Endodermal cell (in vitro differentiated cells): ENCODE measurements at regions not wholly inside any gene's neighbourhood (a gene's known extent, or its start where the extent isn't known, plus 50 kb on each side); places are given as distances from the start of the nearest gene placed in this dataset.

Experiments
- DNase-seq: peaks from one replicate; pipeline ENCODE4 v3.0.0-alpha.2; 2017
- H3K27ac ChIP-seq: 2 replicates; pipeline ENCODE4 v1.5.1; 2013; ENCODE audit warnings: mild to moderate bottlenecking, low read depth, low read length, moderate library complexity
- H3K27me3 ChIP-seq: 2 replicates; pipeline ENCODE4 v1.6.1; 2013; ENCODE audit warnings: mild to moderate bottlenecking, low read length, moderate library complexity; ENCODE audit not compliant: insufficient read depth, control insufficient read depth, poor library complexity, severe bottlenecking
- H3K36me3 ChIP-seq: 2 replicates; pipeline ENCODE4 v1.7.0; 2013; ENCODE audit warnings: mild to moderate bottlenecking, low read length, moderate library complexity; ENCODE audit not compliant: control insufficient read depth, insufficient read depth
- H3K4me1 ChIP-seq: one replicate; pipeline ENCODE4 v1.7.0; 2013; ENCODE audit warnings: low read length; ENCODE audit not compliant: control insufficient read depth, insufficient read depth
- H3K4me3 ChIP-seq: 2 replicates; pipeline ENCODE4 v1.5.1; 2013; ENCODE audit warnings: mild to moderate bottlenecking, low read length, moderate library complexity
- H3K9ac ChIP-seq: 2 replicates; pipeline ENCODE4 v1.6.1; 2013; ENCODE audit warnings: mild to moderate bottlenecking, low read length, moderate library complexity; ENCODE audit not compliant: poor library complexity, severe bottlenecking; ENCODE audit errors: extremely low read depth
- H3K9me3 ChIP-seq: 2 replicates; pipeline ENCODE4 v1.6.1; 2013; ENCODE audit warnings: mild to moderate bottlenecking, low read length, moderate library complexity; ENCODE audit not compliant: control insufficient read depth
- H3K27ac Mint-ChIP-seq: 2 replicates; pipeline ENCODE4 v1.8.0; 2020; ENCODE audit warnings: mixed read lengths
- H3K27me3 Mint-ChIP-seq: 2 replicates; pipeline ENCODE4 v1.8.0; 2021; ENCODE audit warnings: mild to moderate bottlenecking, mixed read lengths; ENCODE audit not compliant: insufficient read depth
- H3K36me3 Mint-ChIP-seq: 2 replicates; pipeline ENCODE4 v1.8.0; 2020; ENCODE audit warnings: low read depth, mixed read lengths
- H3K4me1 Mint-ChIP-seq: 2 replicates; pipeline ENCODE4 v1.8.0; 2020; ENCODE audit warnings: mixed read lengths
- H3K4me3 Mint-ChIP-seq: 2 replicates; pipeline ENCODE4 v1.8.0; 2020; ENCODE audit warnings: mild to moderate bottlenecking, moderate library complexity, mixed read lengths
- H3K9me3 Mint-ChIP-seq: 2 replicates; pipeline ENCODE4 v1.8.0; 2020; ENCODE audit warnings: mild to moderate bottlenecking, mixed read lengths
- CTCF ChIP-seq: fragments of 200-600 bp; sonication (generic); conservative IDR thresholded peaks from 2 replicates; pipeline ENCODE4 v1.5.0; 2021; ENCODE audit warnings: antibody characterized with exemption, mild to moderate bottlenecking
- WGBS, 2 experiments: methylation state at CpG; one replicate each; pipeline versions ENCODE4 v1.1.5 to v1.1.7; 2013; ENCODE audit warnings: missing lambda C conversion rate in 2 of 2, mixed read lengths in 1 of 2; ENCODE audit not compliant: insufficient coverage in 1 of 2, insufficient read length in 1 of 2; 5-methylcytosine and 5-hydroxymethylcytosine counted together

- H3K4me1 ChIP-seq: no peaks in the 10 kb centered on the region
- H3K27me3 ChIP-seq: no peaks in the 10 kb centered on the region
- H3K9ac ChIP-seq: no peak overlapping the region
- no peak overlapping the region for H3K4me3 Mint-ChIP-seq
- no peak overlapping the region for H3K27ac Mint-ChIP-seq
- no peak overlapping the region for H3K27ac ChIP-seq
- no peaks in the 10 kb centered on the region for H3K36me3 ChIP-seq
- H3K27me3 Mint-ChIP-seq: no peaks in the 10 kb centered on the region
- H3K4me3 ChIP-seq: no peak overlapping the region
- no peaks in the 10 kb centered on the region for H3K9me3 ChIP-seq
- H3K36me3 Mint-ChIP-seq: no peaks in the 10 kb centered on the region
- no peak for TF ChIP-seq CTCF
- no peaks in the 10 kb centered on the region for H3K4me1 Mint-ChIP-seq
- DNase-seq: no peak
- no peaks in the 10 kb centered on the region for H3K9me3 Mint-ChIP-seq
- 94 to 97% methylated on average over 8 to 9 of the region's 9 CpGs for WGBS, 2 experiments
These were observed 107.5 kb upstream of the KIF5B start for GRCh38 chr10:32163762-32164148.

- H3K4me3 Mint-ChIP-seq: no peak overlapping the region
- H3K9me3 Mint-ChIP-seq: no peaks in the 10 kb centered on the region
- DNase-seq: no peak
- H3K9me3 ChIP-seq: no peaks in the 10 kb centered on the region
- H3K36me3 Mint-ChIP-seq: no peaks in the 10 kb centered on the region
- no peak overlapping the region for H3K9ac ChIP-seq
- H3K27me3 ChIP-seq: no peaks in the 10 kb centered on the region
- no peaks in the 10 kb centered on the region for H3K27me3 Mint-ChIP-seq
- no peaks in the 10 kb centered on the region for H3K4me1 ChIP-seq
- 80 to 93% methylated on average over 8 to 10 of the region's 10 CpGs for WGBS, 2 experiments
- H3K27ac ChIP-seq: no peak overlapping the region
- H3K36me3 ChIP-seq: no peaks in the 10 kb centered on the region
- no peaks in the 10 kb centered on the region for H3K4me1 Mint-ChIP-seq
- H3K4me3 ChIP-seq: no peak overlapping the region
- no peak overlapping the region for H3K27ac Mint-ChIP-seq
- TF ChIP-seq CTCF: no peak
These were observed 107.0 kb upstream of the KIF5B start for GRCh38 chr10:32163071-32163761.

- H3K4me1 ChIP-seq: no peaks in the 10 kb centered on the region
- no peak overlapping the region for H3K27ac ChIP-seq
- no peaks in the 10 kb centered on the region for H3K4me1 Mint-ChIP-seq
- H3K9me3 Mint-ChIP-seq: no peaks in the 10 kb centered on the region
- no peaks in the 10 kb centered on the region for H3K27me3 Mint-ChIP-seq
- 87 to 94% methylated on average over 4 to 8 of the region's 8 CpGs for WGBS, 2 experiments
- H3K36me3 ChIP-seq: no peaks in the 10 kb centered on the region
- no peak overlapping the region for H3K4me3 Mint-ChIP-seq
- no peak overlapping the region for H3K27ac Mint-ChIP-seq
- H3K36me3 Mint-ChIP-seq: no peaks in the 10 kb centered on the region
- no peaks in the 10 kb centered on the region for H3K9me3 ChIP-seq
- DNase-seq: no peak
- H3K9ac ChIP-seq: no peak overlapping the region
- H3K27me3 ChIP-seq: no peaks in the 10 kb centered on the region
- no peak for TF ChIP-seq CTCF
- H3K4me3 ChIP-seq: no peak overlapping the region
These were observed 105.4 kb upstream of the KIF5B start for GRCh38 chr10:32161586-32161985.
